ENCODE measurements at regions not wholly inside any gene's neighbourhood (a gene's known extent, or its start where the extent isn't known, plus 50 kb on each side); places are given as distances from the start of the nearest gene placed in this dataset.

- H3K36me3 ChIP-seq (replicated peaks in 1 of 2; ENCODE audit: control insufficient read depth in 1 of 2, insufficient read depth in 2 of 2, low read length in 2 of 2) = no peaks in the 10 kb centered on the region
- no peak overlapping the region for H3K4me3 ChIP-seq (replicated peaks in 1 of 3; ENCODE audit: insufficient read depth in 1 of 3, low read depth in 2 of 3, low read length in 3 of 3)
- no TSS peak for BruUV-seq (replicated peaks)
- no peak overlapping the region for H3K27ac ChIP-seq (ENCODE audit: extremely low read length, insufficient read depth, low read length)
- no peak for TF ChIP-seq ZFP82 (CRISPR knock-in tag; IDR thresholded peaks at IDR 0.05; ENCODE audit: borderline replicate concordance)
- no peak for TF ChIP-seq ZNF24 (IDR thresholded peaks at IDR 0.05)
- TF ChIP-seq, protein P1, sequence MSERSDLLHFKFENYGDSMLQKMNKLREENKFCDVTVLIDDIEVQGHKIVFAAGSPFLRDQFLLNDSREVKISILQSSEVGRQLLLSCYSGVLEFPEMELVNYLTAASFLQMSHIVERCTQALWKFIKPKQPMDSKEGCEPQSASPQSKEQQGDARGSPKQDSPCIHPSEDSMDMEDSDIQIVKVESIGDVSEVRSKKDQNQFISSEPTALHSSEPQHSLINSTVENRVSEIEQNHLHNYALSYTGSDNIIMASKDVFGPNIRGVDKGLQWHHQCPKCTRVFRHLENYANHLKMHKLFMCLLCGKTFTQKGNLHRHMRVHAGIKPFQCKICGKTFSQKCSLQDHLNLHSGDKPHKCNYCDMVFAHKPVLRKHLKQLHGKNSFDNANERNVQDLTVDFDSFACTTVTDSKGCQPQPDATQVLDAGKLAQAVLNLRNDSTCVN (CRISPR knock-in tag; IDR thresholded peaks at IDR 0.05; ENCODE audit: borderline replicate concordance) = no peak
- no peak for TF ChIP-seq ZNF253 (CRISPR knock-in tag; IDR thresholded peaks at IDR 0.05; ENCODE audit: borderline replicate concordance)
- TF ChIP-seq ZNF782 (CRISPR knock-in tag; IDR thresholded peaks at IDR 0.05; ENCODE audit: borderline replicate concordance) = no peak
- no peak for TF ChIP-seq ZNF441 (CRISPR knock-in tag; IDR thresholded peaks at IDR 0.05; ENCODE audit: borderline replicate concordance)
- TF ChIP-seq ZFP62 (CRISPR knock-in tag; IDR thresholded peaks at IDR 0.05) = no peak
- TF ChIP-seq, protein P2, sequence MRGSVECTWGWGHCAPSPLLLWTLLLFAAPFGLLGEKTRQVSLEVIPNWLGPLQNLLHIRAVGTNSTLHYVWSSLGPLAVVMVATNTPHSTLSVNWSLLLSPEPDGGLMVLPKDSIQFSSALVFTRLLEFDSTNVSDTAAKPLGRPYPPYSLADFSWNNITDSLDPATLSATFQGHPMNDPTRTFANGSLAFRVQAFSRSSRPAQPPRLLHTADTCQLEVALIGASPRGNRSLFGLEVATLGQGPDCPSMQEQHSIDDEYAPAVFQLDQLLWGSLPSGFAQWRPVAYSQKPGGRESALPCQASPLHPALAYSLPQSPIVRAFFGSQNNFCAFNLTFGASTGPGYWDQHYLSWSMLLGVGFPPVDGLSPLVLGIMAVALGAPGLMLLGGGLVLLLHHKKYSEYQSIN (CRISPR knock-in tag; IDR thresholded peaks at IDR 0.05; ENCODE audit: borderline replicate concordance) = no peak
- TF ChIP-seq, protein P3, sequence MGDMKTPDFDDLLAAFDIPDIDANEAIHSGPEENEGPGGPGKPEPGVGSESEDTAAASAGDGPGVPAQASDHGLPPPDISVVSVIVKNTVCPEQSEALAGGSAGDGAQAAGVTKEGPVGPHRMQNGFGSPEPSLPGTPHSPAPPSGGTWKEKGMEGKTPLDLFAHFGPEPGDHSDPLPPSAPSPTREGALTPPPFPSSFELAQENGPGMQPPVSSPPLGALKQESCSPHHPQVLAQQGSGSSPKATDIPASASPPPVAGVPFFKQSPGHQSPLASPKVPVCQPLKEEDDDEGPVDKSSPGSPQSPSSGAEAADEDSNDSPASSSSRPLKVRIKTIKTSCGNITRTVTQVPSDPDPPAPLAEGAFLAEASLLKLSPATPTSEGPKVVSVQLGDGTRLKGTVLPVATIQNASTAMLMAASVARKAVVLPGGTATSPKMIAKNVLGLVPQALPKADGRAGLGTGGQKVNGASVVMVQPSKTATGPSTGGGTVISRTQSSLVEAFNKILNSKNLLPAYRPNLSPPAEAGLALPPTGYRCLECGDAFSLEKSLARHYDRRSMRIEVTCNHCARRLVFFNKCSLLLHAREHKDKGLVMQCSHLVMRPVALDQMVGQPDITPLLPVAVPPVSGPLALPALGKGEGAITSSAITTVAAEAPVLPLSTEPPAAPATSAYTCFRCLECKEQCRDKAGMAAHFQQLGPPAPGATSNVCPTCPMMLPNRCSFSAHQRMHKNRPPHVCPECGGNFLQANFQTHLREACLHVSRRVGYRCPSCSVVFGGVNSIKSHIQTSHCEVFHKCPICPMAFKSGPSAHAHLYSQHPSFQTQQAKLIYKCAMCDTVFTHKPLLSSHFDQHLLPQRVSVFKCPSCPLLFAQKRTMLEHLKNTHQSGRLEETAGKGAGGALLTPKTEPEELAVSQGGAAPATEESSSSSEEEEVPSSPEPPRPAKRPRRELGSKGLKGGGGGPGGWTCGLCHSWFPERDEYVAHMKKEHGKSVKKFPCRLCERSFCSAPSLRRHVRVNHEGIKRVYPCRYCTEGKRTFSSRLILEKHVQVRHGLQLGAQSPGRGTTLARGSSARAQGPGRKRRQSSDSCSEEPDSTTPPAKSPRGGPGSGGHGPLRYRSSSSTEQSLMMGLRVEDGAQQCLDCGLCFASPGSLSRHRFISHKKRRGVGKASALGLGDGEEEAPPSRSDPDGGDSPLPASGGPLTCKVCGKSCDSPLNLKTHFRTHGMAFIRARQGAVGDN (CRISPR knock-in tag; IDR thresholded peaks at IDR 0.05) = no peak
- no peak for TF ChIP-seq DBP (CRISPR knock-in tag; IDR thresholded peaks at IDR 0.05; ENCODE audit: not compliant biosample characterization)
- no peak for TF ChIP-seq ZFP91 (CRISPR knock-in tag; IDR thresholded peaks at IDR 0.05; ENCODE audit: borderline replicate concordance)
- no peak for TF ChIP-seq ZNF101 (CRISPR knock-in tag; IDR thresholded peaks at IDR 0.05; ENCODE audit: borderline replicate concordance, low read depth)
- no peak for TF ChIP-seq ZMYM3 (CRISPR knock-in tag; IDR thresholded peaks at IDR 0.05)
- no peak for TF ChIP-seq ZBTB20 (CRISPR knock-in tag; IDR thresholded peaks at IDR 0.05; ENCODE audit: borderline replicate concordance, low read depth)
- TF ChIP-seq ZFY (CRISPR knock-in tag; IDR thresholded peaks at IDR 0.05) = no peak
- no peak for TF ChIP-seq ZSCAN25 (CRISPR knock-in tag; IDR thresholded peaks at IDR 0.05)
- FAIRE-seq (no peak), DNase-seq (ENCODE audit: low spot score) (no peak), ATAC-seq (no peak)
- 95% methylated on average over 3 of the region's 3 CpGs for WGBS (ENCODE audit: low lambda C conversion rate)
- no peaks in the 10 kb centered on the region for H3K27me3 ChIP-seq (ENCODE audit: control insufficient read depth in 1 of 2, insufficient read depth in 2 of 2, low read length in 2 of 2)
- H3K79me2 ChIP-seq (ENCODE audit: insufficient read depth, low read length) = no peaks in the 10 kb centered on the region
- ChIA-PET POLR2A (no interaction called here), CTCF (ENCODE audit: low intra/inter-chr PET ratio, low total read pairs) (no interaction called here)
- in situ Hi-C loops (cut with HindIII; ENCODE audit: extremely low pct_ligation_motif_present, low pct_unique_long_range_greater_than_20kb) (loop anchor here (5.0 kb wide), 1 partner anchor 69 kb away; no protein-coding TSS in a partner anchor), intact Hi-C loops (cut with micrococcal nuclease; ENCODE audit: unreplicated experiment) (no loop called here)
- H3K4me2 ChIP-seq (ENCODE audit: low read depth, low read length) = no peak overlapping the region
- no peak overlapping the region for H3K9ac ChIP-seq (ENCODE audit: insufficient read depth, low read depth, low read length)
- H2AFZ ChIP-seq (ENCODE audit: low read length) = no peak overlapping the region
- H3K4me1 ChIP-seq (ENCODE audit: insufficient read depth, low read length) = peaks cover 33% of the 10 kb centered on the region
- H4K20me1 ChIP-seq (ENCODE audit: insufficient read depth, low read length) = no peaks in the 10 kb centered on the region
- no peaks in the 10 kb centered on the region for H3K9me3 ChIP-seq (ENCODE audit: low read length)
Observed at GRCh38 chr1:234841281-234841680, 231.3 kb upstream of the IRF2BP2 start.
